Right lobe of liver (tissue), 6 donors: ENCODE measurements at regions not wholly inside any gene's neighbourhood (a gene's known extent, or its start where the extent isn't known, plus 50 kb on each side); places are given as distances from the start of the nearest gene placed in this dataset.

Source experiments
- ATAC-seq, 4 donors: fragments of 200-7000 bp; cut with Tn5 transposase; one replicate each; pipeline ENCODE4 v1.9.1; 2020; ENCODE audit warnings: mild to moderate bottlenecking in 4 of 4, moderate library complexity in 4 of 4
- DNase-seq, 3 donors: peaks; one replicate each; pipeline ENCODE4 v3.0.0-alpha.2; 2020
- H3K27ac ChIP-seq, 3 donors: fragments of 200-600 bp; one replicate each; pipeline ENCODE4 v1.8.0; 2022
- H3K27me3 ChIP-seq, 2 donors: fragments of 200-600 bp; one replicate each; pipeline ENCODE4 v1.8.0; 2022
- H3K36me3 ChIP-seq, 4 donors: fragments of 200-600 bp; sonication (generic) in 1 of 4; one replicate each; pipeline versions ENCODE4 v1.5.1 to v1.8.0; 2017 to 2022; ENCODE audit warnings: control low read depth in 1 of 4
- H3K4me1 ChIP-seq, 4 donors: fragments of 200-600 bp; sonication (generic) in 1 of 4; one replicate each; pipeline versions ENCODE4 v1.5.1 to v1.8.0; 2017 to 2022; ENCODE audit warnings: control low read depth in 1 of 4
- H3K4me3 ChIP-seq, 3 donors: fragments of 200-600 bp; one replicate each; pipeline ENCODE4 v1.8.0; 2022
- H3K9me3 ChIP-seq, 4 donors: fragments of 200-600 bp; sonication (generic) in 1 of 4; one replicate each; pipeline versions ENCODE4 v1.5.1 to v1.8.0; 2017 to 2022; ENCODE audit warnings: control low read depth in 1 of 4
- CTCF ChIP-seq, 4 donors: fragments of 200-600 bp in 3 of 4; fragments of 450-650 bp in 1 of 4; IDR thresholded peaks; one replicate each; pipeline versions ENCODE4 v1.5.1 to v1.8.0; 2016 to 2022; ENCODE audit warnings: antibody characterized with exemption in 4 of 4, mild to moderate bottlenecking in 2 of 4
- POLR2A ChIP-seq: fragments of 450-650 bp; IDR thresholded peaks from one replicate; pipeline ENCODE4 v1.6.1; 2017; ENCODE audit warnings: antibody characterized with exemption, mild to moderate bottlenecking
- WGBS: methylation state at CpG from one replicate; pipeline ENCODE4 v1.1.6; 2018; ENCODE audit warnings: low coverage, low lambda C conversion rate; ENCODE audit not compliant: insufficient coverage; ENCODE audit errors: missing lambda C conversion rate; 5-methylcytosine and 5-hydroxymethylcytosine counted together
- intact Hi-C, 2 donors: fragments of 100-400 bp; cut with DNase I; formaldehyde crosslinking; loops; one replicate each; pipeline versions ENCODE4 v1.11.2 to v1.14.1; 2022
- donor health status: DM: no; HTN: yes; CAD: no.
- donor health status: DM: no; HTN: no; CAD: no.
- donor health status: DM: no; HTN: no; CAD: no.
- donor health status: DM: no; HTN: yes; CAD: no.
- donor health status: DM: no; HTN: yes; CAD: no.

- WGBS: 83% methylated on average over 1 of the region's 1 CpG
- DNase-seq: no peak
- Histone ChIP-seq H3K27ac (no peak overlapping the region), H3K36me3 (no peaks in the 10 kb centered on the region), H3K4me3 (no peak overlapping the region), H3K4me1 (no peaks in the 10 kb centered on the region), H3K9me3 (no peaks in the 10 kb centered on the region), H3K27me3 (no peaks in the 10 kb centered on the region)
- ATAC-seq: no peak
- TF ChIP-seq POLR2A (no peak), CTCF (IDR thresholded peaks at IDR 0.05) (no peak)
- intact Hi-C loops: no loop called here
Observed at GRCh38 chr1:106780066-106780465, 276.4 kb upstream of the PRMT6 start.

DNA sequence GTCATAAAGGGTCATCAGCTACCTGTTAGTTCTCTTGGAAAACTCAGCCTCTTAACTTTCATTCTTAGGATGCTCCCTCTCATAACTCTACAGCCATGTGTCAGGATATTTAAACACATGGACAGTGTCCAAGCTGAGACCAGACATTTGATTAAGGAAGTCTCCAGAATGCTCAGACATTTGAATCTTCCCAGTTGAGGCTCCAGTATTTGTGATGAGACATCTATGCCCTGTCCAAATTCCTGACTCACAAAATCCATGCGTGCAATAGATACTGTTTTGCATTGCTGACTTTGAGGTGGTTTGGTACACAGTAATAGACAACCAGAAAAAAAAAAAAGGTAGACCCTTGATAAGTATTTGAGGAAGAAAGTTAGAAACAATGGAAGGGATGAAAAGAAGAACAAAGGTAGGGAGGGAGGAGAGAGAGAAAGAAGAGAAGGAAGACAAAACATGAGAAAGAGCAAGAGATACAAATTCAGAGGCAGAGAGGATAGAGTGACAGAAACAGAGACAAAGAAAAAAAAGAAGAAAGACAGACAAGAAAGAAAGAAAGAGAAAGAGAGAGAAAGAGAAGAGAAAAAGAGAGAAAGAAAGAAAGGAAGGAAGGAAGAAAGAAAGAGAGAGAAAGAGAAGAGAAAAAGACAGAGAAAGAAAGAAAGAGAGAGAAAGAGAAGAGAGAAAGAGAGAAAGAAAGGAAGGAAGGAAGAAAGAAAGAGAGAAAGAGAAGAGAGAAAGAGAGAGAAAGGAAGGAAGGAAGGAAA is 275.5 kb upstream of the PRMT6 start:
- intact Hi-C loops: no loop called here
- TF ChIP-seq POLR2A (no peak), CTCF (IDR thresholded peaks at IDR 0.05) (no peak)
- WGBS: 60% methylated on average over 1 of the region's 1 CpG
- H3K4me1 ChIP-seq: no peaks in the 10 kb centered on the region
- ATAC-seq (no peak), DNase-seq (no peak)
- no peak overlapping the region for H3K27ac ChIP-seq
- H3K4me3 ChIP-seq: no peak overlapping the region
- no peaks in the 10 kb centered on the region for H3K9me3 ChIP-seq
- no peaks in the 10 kb centered on the region for H3K36me3 ChIP-seq
- H3K27me3 ChIP-seq: no peaks in the 10 kb centered on the region

DNA sequence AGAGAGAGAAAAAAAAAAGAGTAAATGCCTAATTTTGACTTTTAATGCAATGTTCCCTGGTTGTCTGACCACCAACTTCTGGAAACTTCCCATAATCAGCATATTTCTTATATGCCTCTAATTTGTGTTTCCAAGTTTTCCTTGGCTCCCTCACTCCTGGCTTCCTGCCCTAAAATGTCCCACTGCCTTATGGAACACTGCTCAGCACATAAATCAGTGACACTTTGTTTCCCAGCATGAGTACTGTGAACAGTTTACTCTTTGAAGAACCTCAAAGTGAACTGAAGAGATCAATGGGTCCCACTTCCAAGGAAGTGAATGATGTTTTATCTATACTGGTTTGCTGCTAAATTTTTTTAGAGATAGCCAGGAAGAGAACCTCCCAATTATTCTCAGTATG is 271.3 kb upstream of the PRMT6 start:
- ATAC-seq (no peak), DNase-seq (no peak)
- no peak for TF ChIP-seq POLR2A
- no peak for TF ChIP-seq CTCF (IDR thresholded peaks at IDR 0.05)

DNA sequence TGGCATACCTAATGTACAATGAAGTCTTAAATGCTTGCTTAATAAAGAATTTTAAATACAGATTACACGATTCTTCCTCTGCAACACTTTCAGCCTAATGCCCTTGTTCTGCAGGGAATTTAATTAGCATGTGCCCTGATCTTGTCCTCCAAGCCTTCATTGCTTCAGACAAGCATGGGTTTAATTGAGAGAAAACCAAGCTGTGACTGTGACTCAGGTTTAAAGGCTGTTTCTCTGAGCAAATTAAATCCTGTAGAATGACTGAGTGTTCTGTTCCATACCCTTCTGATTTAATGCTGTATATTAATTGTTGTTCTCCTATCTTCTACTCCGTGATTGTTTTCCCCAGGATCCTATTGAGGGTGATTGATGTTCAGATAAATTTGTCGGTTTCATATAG is 269.0 kb upstream of the PRMT6 start:
- no peaks in the 10 kb centered on the region for H3K36me3 ChIP-seq
- no peaks in the 10 kb centered on the region for H3K27me3 ChIP-seq
- no peaks in the 10 kb centered on the region for H3K9me3 ChIP-seq
- intact Hi-C loops: no loop called here
- H3K4me1 ChIP-seq: no peaks in the 10 kb centered on the region
- no peak for ATAC-seq
- H3K4me3 ChIP-seq: no peak overlapping the region
- no peak overlapping the region for H3K27ac ChIP-seq
- TF ChIP-seq POLR2A: no peak
- TF ChIP-seq CTCF (IDR thresholded peaks at IDR 0.05): no peak
- WGBS: 31% methylated on average over 3 of the region's 3 CpGs
- no peak for DNase-seq

More for the DNA sequence above, 271.3 kb upstream of the PRMT6 start:
- Histone ChIP-seq H3K36me3 (no peaks in the 10 kb centered on the region), H3K27me3 (no peaks in the 10 kb centered on the region), H3K4me1 (no peaks in the 10 kb centered on the region), H3K9me3 (no peaks in the 10 kb centered on the region), H3K27ac (no peak overlapping the region), H3K4me3 (no peak overlapping the region)
- intact Hi-C loops: no loop called here

DNA sequence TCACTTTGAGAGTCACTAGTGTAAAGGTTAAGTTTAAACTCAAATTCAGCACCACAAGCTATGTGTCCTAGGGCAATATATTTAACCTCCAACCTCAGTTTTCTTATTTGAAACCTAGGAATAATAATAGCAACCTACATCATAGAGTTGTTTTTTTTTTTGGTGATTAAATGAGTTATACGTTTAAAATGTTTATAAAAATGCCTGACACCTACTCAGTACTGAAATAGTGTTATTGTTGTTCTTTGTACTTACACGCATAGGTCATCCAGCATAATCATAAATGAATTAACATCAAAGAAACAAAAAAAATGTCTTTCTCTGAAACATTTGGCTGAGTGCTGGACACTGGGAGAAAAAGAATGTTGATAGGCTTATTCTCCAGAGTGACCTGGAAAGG is 266.8 kb upstream of the PRMT6 start:
- TF ChIP-seq POLR2A (no peak), CTCF (IDR thresholded peaks at IDR 0.05) (no peak)
- Histone ChIP-seq H3K27me3 (no peaks in the 10 kb centered on the region), H3K4me1 (no peaks in the 10 kb centered on the region), H3K9me3 (no peaks in the 10 kb centered on the region), H3K4me3 (no peak overlapping the region), H3K27ac (no peak overlapping the region), H3K36me3 (no peaks in the 10 kb centered on the region)
- ATAC-seq (no peak), DNase-seq (no peak)
- intact Hi-C loops: no loop called here
- 42% methylated on average over 2 of the region's 2 CpGs for WGBS
